ENCODE measurements at regions not wholly inside any gene's neighbourhood (a gene's known extent, or its start where the extent isn't known, plus 50 kb on each side); places are given as distances from the start of the nearest gene placed in this dataset.

DNA sequence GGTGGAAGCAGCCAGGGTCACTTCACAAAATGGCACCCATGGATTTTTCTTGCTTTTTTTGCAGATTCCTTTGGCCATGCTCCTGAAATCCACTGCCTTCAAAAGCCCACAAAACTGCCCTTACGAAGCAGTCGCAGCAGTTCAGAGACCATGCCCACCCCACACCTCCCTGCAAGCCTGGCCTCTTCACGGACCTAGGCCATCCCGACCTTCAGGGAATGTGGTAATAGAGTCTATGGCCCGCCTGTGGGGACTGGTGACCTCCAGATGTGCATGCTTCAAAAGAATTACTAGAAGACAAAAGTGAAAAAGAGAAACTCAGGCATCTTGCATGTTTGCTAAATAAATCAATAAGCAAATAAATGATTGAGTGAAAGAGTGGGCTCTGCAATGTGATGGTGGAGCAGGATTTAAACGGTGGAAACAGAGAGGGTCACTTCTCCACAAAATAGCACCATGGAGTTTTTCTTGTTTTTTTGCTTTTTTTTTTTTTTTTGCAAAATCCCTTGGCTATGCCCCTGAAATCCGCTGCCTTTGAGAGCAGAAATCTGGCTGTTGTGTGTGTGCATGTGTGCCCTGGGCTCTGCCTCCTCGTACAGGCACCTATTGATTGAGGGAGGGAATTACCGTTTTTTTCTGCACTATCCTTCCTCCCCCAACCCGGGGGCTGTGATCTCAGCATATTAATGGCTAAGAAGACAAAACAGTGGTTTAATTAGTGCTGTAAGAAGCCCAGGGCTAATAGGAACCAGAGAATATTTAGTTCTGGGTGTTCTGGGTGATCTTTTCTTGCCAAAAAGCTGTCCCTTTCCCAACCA is 107.4 kb downstream of the PXDC1 start:
- TF ChIP-seq, protein P1, sequence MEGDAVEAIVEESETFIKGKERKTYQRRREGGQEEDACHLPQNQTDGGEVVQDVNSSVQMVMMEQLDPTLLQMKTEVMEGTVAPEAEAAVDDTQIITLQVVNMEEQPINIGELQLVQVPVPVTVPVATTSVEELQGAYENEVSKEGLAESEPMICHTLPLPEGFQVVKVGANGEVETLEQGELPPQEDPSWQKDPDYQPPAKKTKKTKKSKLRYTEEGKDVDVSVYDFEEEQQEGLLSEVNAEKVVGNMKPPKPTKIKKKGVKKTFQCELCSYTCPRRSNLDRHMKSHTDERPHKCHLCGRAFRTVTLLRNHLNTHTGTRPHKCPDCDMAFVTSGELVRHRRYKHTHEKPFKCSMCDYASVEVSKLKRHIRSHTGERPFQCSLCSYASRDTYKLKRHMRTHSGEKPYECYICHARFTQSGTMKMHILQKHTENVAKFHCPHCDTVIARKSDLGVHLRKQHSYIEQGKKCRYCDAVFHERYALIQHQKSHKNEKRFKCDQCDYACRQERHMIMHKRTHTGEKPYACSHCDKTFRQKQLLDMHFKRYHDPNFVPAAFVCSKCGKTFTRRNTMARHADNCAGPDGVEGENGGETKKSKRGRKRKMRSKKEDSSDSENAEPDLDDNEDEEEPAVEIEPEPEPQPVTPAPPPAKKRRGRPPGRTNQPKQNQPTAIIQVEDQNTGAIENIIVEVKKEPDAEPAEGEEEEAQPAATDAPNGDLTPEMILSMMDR (conservative IDR thresholded peaks at IDR 0.05; ENCODE audit: low read length) = no peak
- TF ChIP-seq EZH2phosphoT487 (IDR thresholded peaks at IDR 0.05; ENCODE audit: borderline replicate concordance, low read depth, low read length) = no peak

Data from OCI-LY7 (cell line).